Chondrocyte (in vitro differentiated cells): ENCODE measurements at regions not wholly inside any gene's neighbourhood (a gene's known extent, or its start where the extent isn't known, plus 50 kb on each side); places are given as distances from the start of the nearest gene placed in this dataset.

Experiments
- DNase-seq: peaks from one replicate; pipeline ENCODE4 v3.0.0; 2021; ENCODE audit warnings: mixed read lengths, low spot score
- H3K27ac Mint-ChIP-seq: one replicate; pipeline ENCODE4 v1.8.0; 2021; ENCODE audit warnings: mild to moderate bottlenecking, moderate library complexity, mixed read lengths; ENCODE audit not compliant: unreplicated experiment
- H3K27me3 Mint-ChIP-seq: 2 replicates; pipeline ENCODE4 v1.8.0; 2021; ENCODE audit warnings: low read depth, mixed read lengths
- H3K36me3 Mint-ChIP-seq: 2 replicates; pipeline ENCODE4 v1.8.0; 2021; ENCODE audit warnings: low read depth, mixed read lengths
- H3K4me1 Mint-ChIP-seq: 2 replicates; pipeline ENCODE4 v1.8.0; 2021; ENCODE audit warnings: low read depth, mild to moderate bottlenecking, mixed read lengths
- H3K4me3 Mint-ChIP-seq: one replicate; pipeline ENCODE4 v1.8.0; 2021; ENCODE audit warnings: mild to moderate bottlenecking, moderate library complexity, mixed read lengths; ENCODE audit not compliant: unreplicated experiment
- H3K9me3 Mint-ChIP-seq: 2 replicates; pipeline ENCODE4 v1.8.0; 2021; ENCODE audit warnings: low read depth, mixed read lengths
- TF ChIP-seq, protein P1 (sequence below): fragments of 200-600 bp; sonication (generic); IDR thresholded peaks from 2 replicates; pipeline ENCODE4 v1.5.0; 2021; ENCODE audit warnings: antibody characterized with exemption, mild to moderate bottlenecking, moderate library complexity

DNA sequence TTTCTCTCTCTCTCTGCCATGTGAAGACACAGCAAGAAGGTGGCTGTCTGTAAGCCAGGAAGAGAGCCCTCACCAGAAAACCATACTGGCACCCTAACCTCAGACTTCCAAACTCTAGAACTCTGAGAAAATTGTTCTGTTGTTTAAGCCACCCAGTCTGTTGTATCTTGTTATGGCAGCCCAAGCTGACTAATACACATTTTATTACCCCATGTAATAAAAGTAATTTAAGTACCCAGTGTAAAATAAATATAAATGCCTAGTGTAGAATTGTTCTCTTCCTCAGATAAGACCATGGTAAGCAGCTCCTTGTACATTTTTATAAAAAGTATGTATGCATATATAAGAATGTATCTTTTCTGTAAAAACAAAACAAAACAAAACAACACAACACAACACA is 119.7 kb downstream of the DTL start:
- H3K4me1 Mint-ChIP-seq: no peaks in the 10 kb centered on the region
- H3K36me3 Mint-ChIP-seq: no peaks in the 10 kb centered on the region
- DNase-seq: no peak
- TF ChIP-seq, protein P1, sequence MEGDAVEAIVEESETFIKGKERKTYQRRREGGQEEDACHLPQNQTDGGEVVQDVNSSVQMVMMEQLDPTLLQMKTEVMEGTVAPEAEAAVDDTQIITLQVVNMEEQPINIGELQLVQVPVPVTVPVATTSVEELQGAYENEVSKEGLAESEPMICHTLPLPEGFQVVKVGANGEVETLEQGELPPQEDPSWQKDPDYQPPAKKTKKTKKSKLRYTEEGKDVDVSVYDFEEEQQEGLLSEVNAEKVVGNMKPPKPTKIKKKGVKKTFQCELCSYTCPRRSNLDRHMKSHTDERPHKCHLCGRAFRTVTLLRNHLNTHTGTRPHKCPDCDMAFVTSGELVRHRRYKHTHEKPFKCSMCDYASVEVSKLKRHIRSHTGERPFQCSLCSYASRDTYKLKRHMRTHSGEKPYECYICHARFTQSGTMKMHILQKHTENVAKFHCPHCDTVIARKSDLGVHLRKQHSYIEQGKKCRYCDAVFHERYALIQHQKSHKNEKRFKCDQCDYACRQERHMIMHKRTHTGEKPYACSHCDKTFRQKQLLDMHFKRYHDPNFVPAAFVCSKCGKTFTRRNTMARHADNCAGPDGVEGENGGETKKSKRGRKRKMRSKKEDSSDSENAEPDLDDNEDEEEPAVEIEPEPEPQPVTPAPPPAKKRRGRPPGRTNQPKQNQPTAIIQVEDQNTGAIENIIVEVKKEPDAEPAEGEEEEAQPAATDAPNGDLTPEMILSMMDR: no peak
- H3K4me3 Mint-ChIP-seq: no peak overlapping the region
- no peaks in the 10 kb centered on the region for H3K9me3 Mint-ChIP-seq
- no peak overlapping the region for H3K27ac Mint-ChIP-seq
- no peaks in the 10 kb centered on the region for H3K27me3 Mint-ChIP-seq

GRCh38 chr1:212157252-212157651 is 121.7 kb downstream of the DTL start:
- TF ChIP-seq, protein P1: no peak
- peaks cover 10% of the 10 kb centered on the region for H3K4me1 Mint-ChIP-seq
- no peaks in the 10 kb centered on the region for H3K36me3 Mint-ChIP-seq
- H3K27ac Mint-ChIP-seq: no peak overlapping the region
- H3K4me3 Mint-ChIP-seq: no peak overlapping the region
- no peak for DNase-seq
- H3K27me3 Mint-ChIP-seq: no peaks in the 10 kb centered on the region
- no peaks in the 10 kb centered on the region for H3K9me3 Mint-ChIP-seq

GRCh38 chr1:212158912-212159796 is 123.6 kb downstream of the DTL start:
- Mint-ChIP-seq H3K9me3 (no peaks in the 10 kb centered on the region), H3K27ac (no peak overlapping the region), H3K36me3 (no peaks in the 10 kb centered on the region), H3K27me3 (no peaks in the 10 kb centered on the region), H3K4me1 (peaks cover 16% of the 10 kb centered on the region), H3K4me3 (no peak overlapping the region)
- TF ChIP-seq, protein P1: no peak
- DNase-seq: no peak

GRCh38 chr1:212161231-212161781 is 123.9 kb upstream of the PPP2R5A start:
- DNase-seq: no peak
- Mint-ChIP-seq H3K27ac (peak overlapping the region; percentile 47), H3K27me3 (no peaks in the 10 kb centered on the region), H3K4me3 (no peak overlapping the region), H3K4me1 (peaks cover 16% of the 10 kb centered on the region), H3K9me3 (no peaks in the 10 kb centered on the region), H3K36me3 (no peaks in the 10 kb centered on the region)
- TF ChIP-seq, protein P1: no peak

- Mint-ChIP-seq H3K36me3 (no peaks in the 10 kb centered on the region), H3K27ac (no peak overlapping the region), H3K4me3 (no peak overlapping the region), H3K27me3 (no peaks in the 10 kb centered on the region), H3K9me3 (no peaks in the 10 kb centered on the region), H3K4me1 (peaks cover 16% of the 10 kb centered on the region)
- no peak for DNase-seq
- TF ChIP-seq, protein P1: no peak
Observed at GRCh38 chr1:212162635-212163034, 122.6 kb upstream of the PPP2R5A start.
